Left ventricle myocardium superior (tissue), 1 donor: ENCODE measurements at regions not wholly inside any gene's neighbourhood (a gene's known extent, or its start where the extent isn't known, plus 50 kb on each side); places are given as distances from the start of the nearest gene placed in this dataset.

Experiments used
- ATAC-seq: fragments of 200-7000 bp; cut with Tn5 transposase; one replicate; pipeline ENCODE4 v1.9.1; 2020; ENCODE audit warnings: mild to moderate bottlenecking, moderate library complexity
- DNase-seq: peaks from one replicate; pipeline ENCODE4 v3.0.0-alpha.2; 2020
- intact Hi-C: fragments of 100-400 bp; cut with micrococcal nuclease; formaldehyde crosslinking; loops from one replicate; pipeline ENCODE4 v1.11.0; 2022
- donor health status: DM: no; HTN: yes; CAD: no; lungs with severe emphysema.

DNA sequence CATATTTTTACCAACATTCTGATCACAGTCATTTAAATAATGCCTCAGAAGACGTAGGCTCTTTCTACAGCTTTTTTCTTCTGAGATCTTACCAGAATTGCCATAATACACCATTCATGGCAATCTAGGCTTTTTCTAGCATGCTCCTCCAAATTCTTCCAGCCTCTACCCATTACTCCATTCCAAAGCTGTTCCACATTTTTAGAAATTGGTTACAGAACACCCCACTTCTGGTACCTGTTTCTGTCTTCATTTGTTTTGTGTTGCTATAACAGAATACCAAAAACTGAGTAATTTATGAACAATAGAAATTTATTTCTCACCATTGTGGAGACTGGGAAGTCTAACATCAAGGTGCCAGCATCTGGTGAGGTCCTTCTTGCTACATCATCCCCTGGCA, 385.4 kb downstream of the BRINP2 start:
- ATAC-seq (no peak), DNase-seq (no peak)
- intact Hi-C loops: no loop called here

DNA sequence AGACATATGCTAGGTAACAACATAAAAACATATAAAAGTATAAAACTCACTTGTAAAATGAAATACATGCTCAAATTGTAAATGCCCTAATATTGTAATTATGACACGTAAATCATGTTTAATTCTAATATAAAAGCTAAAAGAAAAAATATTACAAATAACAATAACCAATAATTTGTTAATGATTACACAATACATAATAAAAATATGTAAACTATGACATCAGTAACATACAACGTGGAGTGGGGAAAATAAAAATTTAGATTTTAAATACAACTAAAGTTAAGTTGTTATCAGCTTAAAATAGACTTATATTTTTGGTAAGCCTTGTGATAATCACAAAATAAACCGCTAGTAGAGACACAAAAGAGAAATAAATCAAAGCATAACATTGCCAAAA, 376.4 kb downstream of the BRINP2 start:
- intact Hi-C loops: no loop called here
- no peak for ATAC-seq
- no peak for DNase-seq

DNA sequence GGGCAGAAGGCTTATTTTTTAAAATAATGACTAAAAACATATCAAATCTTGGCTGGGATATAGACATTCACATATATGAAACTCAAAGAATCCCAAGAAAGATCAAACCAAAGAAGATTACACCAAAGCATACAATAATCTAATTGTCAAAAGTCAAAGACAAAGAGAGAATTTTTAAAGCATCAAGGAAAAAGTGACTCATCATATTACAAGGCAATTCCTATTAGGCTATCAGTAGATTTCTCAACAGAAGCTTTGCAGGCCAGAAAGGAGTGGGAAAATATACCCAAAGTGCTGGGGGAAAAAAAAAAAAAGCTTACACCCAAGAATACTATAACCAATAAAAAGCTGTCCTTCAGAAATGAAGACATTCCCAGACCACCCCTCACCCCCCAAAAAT, 375.6 kb downstream of the BRINP2 start:
- intact Hi-C loops: no loop called here
- ATAC-seq: no peak
- no peak for DNase-seq

DNA sequence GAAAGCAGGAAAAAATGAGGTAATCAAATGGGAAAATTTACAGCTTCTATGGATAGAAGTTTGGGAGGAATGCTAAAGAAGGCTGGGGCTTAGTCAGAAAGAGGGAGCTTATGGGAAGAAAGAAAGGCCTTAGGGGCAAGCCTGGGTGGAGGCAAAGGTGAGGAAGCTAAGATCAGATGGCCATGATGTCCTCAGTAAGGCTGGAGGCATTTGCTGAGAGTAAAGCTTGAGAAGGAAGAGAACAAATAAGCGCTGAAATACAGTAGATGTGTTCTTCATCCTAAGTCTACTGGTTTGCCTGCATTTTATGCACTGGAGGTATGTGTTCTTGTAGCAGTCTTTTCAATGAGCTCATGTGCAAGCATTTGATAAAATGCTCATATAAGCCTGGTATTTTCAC, 355.4 kb downstream of the BRINP2 start:
- ATAC-seq (no peak), DNase-seq (no peak)
- intact Hi-C loops: no loop called here

DNA sequence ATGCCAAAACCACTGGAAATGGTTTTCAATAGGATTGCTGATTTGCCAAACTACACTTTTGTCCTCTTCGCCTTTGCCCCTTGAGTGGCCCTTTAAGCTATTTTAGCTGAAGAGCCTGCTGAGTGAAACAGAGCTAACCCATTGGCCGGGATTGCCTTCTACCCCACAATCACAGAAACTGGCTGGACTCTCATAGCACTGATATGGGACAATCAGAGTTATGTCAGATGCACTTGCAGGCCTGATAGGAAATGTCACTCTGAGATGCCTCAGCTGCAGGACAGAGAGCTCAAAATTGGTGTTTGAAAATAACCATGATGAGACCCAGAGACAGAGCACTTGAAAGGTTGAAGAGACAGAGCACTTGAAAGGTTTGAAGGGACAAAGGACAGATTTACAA, 354.4 kb downstream of the BRINP2 start:
- no peak for DNase-seq
- peak; percentile 99 for ATAC-seq
- intact Hi-C loops: no loop called here

DNA sequence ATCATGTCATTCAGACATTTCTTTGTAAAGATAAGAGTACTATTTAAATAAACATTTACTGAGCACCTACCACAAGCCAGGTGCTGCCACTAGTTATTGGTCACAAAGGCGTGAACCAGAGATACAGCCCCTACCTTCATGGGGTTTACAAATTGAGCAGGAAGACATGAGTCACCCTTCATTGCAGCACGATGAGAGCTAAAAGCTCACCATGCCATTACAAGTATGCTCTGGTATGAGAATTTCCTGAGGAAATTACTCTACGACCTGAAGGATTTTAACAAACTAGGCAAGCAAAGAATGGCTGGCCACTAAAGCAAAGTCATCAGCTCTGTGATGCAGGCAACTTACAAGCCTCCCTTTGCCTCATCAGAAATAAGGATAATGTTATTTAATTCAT, 346.8 kb downstream of the BRINP2 start:
- DNase-seq (no peak), ATAC-seq (no peak)
- intact Hi-C loops: no loop called here

DNA sequence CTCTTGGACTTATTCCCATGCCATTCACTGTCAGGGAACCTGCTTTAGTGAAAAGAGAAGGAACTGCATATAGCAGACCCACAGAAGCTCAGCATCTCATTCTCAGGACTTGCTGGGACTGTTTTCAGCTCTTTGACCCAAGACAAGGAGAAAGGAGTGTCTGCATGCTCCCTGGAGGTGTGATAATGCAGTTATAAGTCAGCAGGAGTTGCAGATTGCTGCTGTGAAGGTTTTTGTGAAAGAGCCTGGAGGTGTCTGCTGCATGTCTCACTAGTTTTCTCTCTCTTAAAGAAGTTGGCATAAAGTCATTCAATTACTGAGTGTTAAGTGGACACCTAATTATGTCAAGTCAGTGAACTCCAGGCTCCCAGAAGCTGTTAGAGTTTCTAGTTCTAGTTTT, 343.4 kb downstream of the BRINP2 start:
- no peak for ATAC-seq
- intact Hi-C loops: no loop called here
- DNase-seq: no peak

DNA sequence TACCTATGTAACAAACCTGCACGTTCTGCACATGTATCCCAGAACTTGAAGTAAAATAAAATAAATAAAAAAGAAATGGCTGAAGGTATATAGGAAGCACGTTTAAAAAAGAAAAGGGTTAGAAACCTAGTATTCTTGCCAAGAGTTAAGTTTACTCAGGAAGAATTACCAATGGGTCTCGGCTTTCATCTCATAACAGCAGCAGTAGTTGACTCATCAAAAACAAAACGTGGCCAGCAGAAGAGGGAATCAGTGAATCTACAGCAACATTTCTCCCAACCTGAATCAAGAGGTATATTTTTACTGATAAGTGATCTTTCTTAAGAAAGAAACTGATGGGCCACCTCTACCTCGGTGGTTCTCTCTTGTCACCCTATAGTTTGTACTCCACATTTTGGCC, 340.3 kb downstream of the BRINP2 start:
- ATAC-seq: no peak
- DNase-seq: no peak
- intact Hi-C loops: no loop called here

DNA sequence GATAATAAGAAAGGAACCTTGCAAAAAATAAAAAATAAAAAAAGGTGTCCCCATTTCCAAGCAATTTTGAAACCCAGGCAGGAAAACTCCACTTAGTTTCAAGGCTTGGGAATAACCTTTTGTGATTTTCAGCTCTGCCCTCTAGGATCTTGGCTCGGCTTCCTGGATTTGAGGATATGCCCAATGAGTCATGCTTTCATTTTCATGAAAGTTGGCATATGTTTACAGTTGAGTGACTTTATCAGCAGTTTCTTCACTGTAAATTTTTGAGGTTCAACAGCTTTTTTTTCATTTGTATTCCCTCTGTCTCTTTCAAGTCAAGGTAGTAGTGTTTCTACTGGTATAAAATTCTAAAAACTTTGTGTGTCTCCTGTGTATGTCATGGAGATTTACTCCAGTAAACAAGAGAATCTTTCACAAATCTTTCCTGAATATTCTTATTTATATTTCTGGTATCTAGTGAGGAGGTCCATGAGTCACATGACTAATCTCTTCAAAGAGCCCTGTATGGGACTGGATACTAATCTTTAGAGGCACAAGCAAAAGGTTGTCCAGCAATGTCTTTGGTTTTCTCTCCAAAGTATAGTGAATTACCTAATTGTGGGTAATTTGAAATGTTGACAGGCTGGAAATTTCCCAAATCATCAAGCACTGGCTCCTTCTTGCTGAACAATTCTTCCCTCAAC, 335.3 kb downstream of the BRINP2 start:
- no peak for ATAC-seq
- intact Hi-C loops: no loop called here
- no peak for DNase-seq

DNA sequence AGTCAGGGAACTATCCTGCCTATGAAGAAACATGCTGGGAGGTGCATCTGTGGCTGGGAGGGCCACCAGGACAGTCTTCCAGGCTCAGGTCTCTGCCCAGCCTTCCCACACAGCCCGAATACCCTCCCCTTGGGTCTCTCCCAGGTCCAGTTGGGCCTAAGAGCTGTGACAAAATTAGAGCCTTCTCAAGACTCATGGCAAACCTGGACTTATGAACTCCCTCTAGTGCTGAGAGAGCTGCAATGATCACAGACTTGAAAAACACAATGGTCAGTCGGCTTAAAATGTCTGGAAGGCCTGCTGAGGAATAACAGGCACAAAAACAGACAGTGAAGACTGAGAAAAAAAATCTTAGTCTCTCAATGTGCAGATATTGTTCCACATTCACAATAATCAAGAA, 325.1 kb downstream of the BRINP2 start:
- no peak for ATAC-seq
- intact Hi-C loops: no loop called here

DNA sequence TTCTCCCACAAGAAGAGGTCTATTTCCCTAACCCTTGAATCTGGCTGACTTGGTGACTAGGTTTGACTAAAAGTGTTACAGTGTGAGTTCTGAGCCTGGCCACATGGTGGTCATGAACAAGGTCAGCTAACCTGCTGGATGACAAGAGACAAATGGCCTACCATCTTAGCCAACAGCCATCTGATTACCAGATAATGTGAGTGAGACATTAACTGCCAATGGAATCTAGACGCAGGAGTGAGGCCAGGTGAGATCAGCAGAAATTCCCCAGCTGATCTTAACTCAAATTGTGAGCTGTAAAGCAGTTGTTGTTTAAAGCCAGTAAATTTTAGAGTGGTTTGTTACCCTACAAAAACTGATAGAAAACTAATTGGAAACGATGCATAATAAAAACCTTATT, 320.0 kb downstream of the BRINP2 start:
- intact Hi-C loops: no loop called here
- no peak for ATAC-seq
- DNase-seq: no peak

More for the DNA sequence above, 325.1 kb downstream of the BRINP2 start:
- DNase-seq: no peak

DNA sequence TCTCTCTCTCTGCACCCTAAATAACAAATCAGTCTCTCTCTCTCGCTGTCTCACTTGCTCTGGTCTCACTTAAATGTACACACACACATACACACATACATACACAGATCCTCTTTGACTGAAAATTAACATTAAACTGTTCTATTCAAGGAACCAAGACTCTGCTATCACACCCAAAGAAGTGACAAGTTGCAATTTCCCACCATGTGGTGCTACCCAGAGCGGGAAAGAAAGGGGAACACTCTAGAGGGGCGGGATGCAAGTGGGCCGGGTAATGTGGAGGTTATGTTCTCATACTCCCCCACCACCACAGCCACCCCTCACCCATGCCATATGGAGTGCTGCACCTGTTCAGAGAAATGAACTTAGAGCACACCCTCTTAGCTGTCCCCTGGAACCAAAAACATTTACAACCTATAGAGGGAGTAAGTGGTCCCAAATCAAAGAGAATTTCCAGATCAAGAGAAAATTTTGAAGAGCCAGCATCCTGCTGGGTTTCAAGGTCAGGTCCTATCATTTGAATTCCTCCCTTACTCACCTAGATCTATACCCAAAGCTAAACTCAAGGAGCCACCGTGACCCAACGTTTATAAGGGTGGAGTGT, 319.4 kb downstream of the BRINP2 start:
- no peak for ATAC-seq
- intact Hi-C loops: no loop called here
- DNase-seq: no peak

DNA sequence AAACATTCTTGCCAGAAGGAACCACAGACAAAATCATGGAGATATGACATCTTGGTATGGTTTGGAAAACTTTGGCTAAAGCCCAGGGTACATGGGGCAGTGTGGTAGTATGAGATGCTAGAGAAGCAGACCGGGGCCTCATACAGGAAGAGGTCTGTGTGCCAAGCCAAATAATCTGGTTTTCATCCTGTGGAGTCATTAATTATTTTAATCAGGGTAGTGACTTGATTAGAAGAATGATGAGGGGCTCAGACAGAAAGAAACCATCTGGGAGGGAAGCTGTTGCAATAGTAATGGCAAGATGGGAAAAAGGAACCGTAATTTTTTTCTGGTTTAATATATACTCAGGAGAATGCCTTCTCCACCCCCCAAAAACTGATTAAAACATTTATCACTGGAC, 318.0 kb downstream of the BRINP2 start:
- intact Hi-C loops: no loop called here
- ATAC-seq: no peak
- DNase-seq: no peak

DNA sequence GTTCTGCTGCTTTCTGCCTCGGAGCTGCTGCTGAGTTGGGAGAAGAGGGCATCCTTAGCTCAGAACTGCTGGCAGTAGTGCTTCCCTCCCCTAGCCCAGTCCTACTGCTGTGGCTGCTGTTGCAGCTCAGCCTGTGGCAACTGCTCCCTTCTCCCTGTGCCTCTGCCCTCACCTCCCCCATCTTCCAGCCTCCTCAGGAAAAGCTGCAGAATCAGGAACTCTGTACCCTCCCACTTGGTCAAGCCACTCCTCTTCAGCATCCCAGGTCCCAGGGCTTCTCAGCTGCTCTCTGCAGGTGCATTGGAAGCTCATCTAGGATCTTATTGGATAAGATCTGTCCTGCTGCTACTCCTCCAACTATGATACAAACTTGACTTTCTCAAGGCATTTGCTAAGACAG, 316.7 kb downstream of the BRINP2 start:
- no peak for ATAC-seq
- DNase-seq: no peak
- intact Hi-C loops: no loop called here

DNA sequence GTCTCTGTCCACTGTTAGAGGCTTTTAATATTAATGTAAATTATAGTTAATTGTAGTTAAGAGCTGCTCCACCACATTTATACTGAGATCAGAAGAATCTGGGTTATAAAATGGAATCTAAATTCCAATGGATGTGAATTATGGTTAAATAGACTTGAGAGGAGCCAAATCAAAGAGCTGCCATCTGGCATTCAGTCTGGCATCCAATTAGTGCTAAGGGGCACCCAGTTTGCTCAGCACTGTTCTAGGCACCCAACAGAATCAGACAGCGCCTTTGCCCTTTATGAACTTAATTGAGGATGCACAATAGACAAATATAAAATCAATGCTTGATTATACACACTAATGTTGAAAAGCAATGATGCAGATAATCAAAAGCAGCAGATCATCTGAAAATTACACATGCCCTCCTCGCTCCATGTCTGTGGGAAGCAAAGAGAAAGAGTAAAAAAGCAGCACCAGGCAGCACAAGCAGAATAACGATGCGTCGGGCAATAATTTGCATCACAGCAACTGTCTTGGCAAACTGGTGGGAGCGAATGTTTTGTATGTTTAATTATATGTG, 310.1 kb downstream of the BRINP2 start:
- no peak for ATAC-seq
- intact Hi-C loops: no loop called here
- no peak for DNase-seq

DNA sequence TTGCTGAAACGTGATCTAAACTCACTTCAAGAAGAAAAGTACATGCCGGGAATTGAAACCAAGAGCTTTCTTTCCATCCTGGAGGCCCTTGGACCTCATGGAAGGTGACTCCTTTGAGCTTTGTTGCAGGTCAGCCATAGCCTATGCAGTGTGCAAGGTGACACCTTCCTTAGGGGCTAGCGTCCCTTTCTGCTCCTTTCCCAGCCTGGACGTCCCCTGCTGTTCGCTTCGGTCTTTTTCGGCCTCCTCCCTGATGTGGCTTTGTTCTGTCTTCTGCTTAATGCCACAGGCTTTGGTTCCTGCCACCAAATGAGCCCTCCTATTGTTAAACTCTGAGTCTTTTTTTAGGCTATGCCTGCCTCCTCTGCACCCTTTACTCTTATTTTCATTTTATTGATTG, 308.8 kb downstream of the BRINP2 start:
- intact Hi-C loops: no loop called here
- no peak for ATAC-seq

DNA sequence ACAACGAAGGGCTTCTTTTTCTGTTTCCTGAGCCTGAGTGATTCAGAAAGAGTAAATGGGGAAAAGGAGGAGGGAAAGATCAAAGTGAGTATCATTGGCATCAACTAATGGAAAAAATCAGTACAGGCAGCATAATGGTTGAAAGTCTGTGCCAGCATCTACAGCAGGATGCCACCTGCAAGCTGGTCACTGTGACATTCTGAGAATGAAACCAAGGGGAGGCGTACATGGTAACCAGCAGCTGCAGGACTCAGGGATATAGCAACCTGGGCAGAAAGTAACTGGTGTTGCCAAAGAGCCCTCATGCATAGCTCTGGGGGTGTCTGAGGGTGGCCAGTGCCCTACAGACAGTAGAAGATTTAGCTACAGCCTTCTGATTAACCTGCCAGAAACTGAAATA, 305.9 kb downstream of the BRINP2 start:
- intact Hi-C loops: no loop called here
- ATAC-seq (no peak), DNase-seq (no peak)

More for the DNA sequence above, 308.8 kb downstream of the BRINP2 start:
- no peak for DNase-seq

DNA sequence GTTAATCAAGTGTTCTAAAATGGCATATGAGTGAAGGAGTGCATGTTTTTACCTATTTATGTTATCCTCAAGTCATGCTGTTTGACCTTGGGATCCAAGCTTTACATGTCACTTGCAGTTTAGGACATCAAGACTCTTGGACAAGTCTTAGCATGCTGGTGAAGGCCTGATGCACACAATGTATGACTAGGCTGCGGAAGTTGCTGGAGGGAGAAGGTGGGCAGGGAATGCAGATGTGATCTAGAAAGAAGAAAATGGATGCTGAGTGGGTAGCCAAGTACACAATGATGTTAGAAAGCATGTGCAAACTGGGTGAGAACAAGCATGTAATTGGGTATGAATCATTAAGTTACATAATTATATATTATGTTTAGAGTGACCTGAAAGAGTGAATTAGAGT, 301.8 kb downstream of the BRINP2 start:
- ATAC-seq (no peak), DNase-seq (no peak)
- intact Hi-C loops: no loop called here

DNA sequence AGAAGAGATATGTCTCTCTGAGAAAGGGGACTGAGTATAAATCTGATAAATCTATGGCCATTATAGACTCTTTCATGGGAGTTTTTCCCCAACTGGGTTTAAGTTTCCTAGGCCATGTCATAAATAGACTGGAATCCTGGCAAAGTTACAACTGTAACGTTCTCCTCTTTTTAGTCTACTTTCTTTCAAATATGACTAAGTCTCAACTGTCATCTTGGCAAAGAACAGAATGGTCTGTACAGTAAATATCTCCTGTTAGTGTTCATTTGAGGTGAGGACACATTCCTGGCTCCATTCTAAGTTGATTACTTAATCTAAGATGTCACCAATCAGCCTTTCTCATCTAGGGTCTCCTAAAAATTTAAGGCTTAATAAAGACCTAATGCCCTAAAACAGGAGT, 300.5 kb downstream of the BRINP2 start:
- ATAC-seq (no peak), DNase-seq (no peak)
- intact Hi-C loops: no loop called here

DNA sequence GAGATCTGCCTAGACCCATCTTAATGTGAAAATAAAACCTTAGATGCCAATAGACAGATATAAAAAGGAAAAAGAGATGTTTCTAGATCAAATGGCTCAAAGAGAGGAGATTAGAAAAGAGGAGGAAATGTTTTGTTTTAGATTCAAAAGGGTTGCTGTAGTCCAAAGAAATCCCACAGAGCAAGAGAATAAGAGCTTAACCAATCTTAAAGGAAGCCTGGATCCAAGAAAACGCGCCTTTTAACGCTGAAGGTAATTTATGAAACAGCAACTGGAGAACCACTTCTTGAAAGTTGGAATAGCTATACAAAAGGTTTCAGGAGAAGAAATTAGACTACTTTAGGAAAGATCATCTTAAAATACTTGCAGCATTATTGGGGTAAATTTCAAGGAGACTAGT, 298.8 kb downstream of the BRINP2 start:
- no peak for ATAC-seq
- no peak for DNase-seq
- intact Hi-C loops: no loop called here

DNA sequence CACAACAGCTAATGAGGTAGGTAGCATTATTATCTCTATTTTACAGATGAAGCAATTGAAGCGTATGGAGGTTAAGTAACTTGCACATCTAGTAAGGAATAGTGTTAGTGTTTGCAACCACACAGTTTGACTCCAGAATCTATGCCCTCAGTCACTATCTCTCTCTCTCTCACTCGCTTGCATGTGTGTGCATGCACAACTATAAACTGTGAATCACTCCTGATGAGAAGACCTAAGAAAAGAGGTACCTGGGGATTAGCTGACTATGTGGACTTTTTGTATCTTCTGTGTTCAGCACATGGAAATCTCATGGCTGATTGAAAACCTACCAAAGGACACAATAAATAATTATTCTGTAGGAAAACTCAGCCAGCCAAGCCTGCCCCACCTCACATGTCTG, 295.5 kb downstream of the BRINP2 start:
- DNase-seq (no peak), ATAC-seq (no peak)
- intact Hi-C loops: no loop called here
